ENCODE measurements at regions not wholly inside any gene's neighbourhood (a gene's known extent, or its start where the extent isn't known, plus 50 kb on each side); places are given as distances from the start of the nearest gene placed in this dataset.
"Not testable (repeated sequence)": the region's sequence is repeated elsewhere in the genome, so short reads cannot be mapped to it uniquely, and the experiment has no call there.

DNA sequence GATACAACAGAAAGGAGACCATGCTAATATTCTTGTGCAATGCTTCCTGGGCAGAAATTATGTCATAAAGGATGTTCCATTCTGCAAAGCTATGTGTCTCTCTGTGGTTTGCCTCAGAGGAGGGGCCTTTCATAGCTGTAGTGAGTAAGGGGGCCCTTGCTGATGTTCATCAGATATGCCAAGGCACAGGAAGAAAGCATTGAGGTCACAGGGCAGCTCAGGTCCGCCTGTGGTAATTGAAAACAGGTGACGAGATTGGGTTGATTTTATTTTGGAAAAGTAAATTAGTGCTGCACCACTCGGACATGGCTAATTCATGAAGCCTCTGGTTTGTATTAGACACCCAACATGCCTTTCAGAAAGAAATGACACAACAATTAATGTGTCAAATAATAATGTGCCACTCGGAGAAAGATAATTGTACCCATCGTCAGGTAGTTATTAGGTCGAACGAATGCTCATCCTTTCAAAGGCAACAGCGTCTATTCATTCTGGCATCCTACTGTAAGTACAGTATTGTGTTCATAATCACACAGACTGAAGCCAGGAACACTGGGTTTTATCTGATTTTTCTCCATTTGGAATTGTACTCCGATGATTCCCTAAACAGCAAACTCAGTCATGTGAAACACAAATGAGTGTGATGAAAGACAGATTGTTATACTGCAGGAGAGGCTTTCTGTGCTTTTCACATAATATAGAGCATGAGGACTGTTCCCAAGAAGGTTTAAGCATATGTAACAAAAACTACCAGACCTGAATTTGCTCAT is 421.6 kb upstream of the KLF12 start:
- Histone ChIP-seq H3K4me3 (no peak overlapping the region), H3K9me3 (no peaks in the 10 kb centered on the region), H3K27ac (replicated peaks in 1 of 4) (no peak overlapping the region), H3K4me1 (no peaks in the 10 kb centered on the region), H3K36me3 (no peaks in the 10 kb centered on the region), H3K27me3 (no peaks in the 10 kb centered on the region)
- 85% methylated on average over 9 of the region's 9 CpGs for WGBS
- DNase-seq (ENCODE audit: extremely low spot score), result no peak
- intact Hi-C loops (cut with DNase I), result no loop called here
- TF ChIP-seq, protein P1, sequence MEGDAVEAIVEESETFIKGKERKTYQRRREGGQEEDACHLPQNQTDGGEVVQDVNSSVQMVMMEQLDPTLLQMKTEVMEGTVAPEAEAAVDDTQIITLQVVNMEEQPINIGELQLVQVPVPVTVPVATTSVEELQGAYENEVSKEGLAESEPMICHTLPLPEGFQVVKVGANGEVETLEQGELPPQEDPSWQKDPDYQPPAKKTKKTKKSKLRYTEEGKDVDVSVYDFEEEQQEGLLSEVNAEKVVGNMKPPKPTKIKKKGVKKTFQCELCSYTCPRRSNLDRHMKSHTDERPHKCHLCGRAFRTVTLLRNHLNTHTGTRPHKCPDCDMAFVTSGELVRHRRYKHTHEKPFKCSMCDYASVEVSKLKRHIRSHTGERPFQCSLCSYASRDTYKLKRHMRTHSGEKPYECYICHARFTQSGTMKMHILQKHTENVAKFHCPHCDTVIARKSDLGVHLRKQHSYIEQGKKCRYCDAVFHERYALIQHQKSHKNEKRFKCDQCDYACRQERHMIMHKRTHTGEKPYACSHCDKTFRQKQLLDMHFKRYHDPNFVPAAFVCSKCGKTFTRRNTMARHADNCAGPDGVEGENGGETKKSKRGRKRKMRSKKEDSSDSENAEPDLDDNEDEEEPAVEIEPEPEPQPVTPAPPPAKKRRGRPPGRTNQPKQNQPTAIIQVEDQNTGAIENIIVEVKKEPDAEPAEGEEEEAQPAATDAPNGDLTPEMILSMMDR (IDR thresholded peaks at IDR 0.05), result no peak
- TF ChIP-seq EP300 (IDR thresholded peaks at IDR 0.05) (no peak), POLR2AphosphoS5 (IDR thresholded peaks at IDR 0.05) (no peak), POLR2A (IDR thresholded peaks at IDR 0.05; ENCODE audit: low read depth) (no peak)

DNA sequence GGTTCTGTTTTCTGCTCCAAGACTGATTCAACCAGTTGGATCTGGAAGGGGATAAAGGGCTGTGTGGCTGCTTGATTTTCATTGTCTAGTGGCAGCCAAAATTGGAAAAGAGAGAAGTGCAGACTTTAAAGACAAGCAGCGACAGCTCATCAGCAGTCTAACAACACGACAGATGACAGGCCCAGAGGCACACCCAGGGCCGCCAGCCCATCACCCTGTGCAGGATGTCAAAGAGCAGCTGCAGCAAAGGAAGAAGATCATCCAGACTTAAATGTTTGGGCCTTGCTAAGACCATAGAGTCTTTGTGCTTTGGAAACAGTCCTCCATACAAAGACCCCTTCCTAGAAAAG is 421.0 kb upstream of the KLF12 start:
- TF ChIP-seq POLR2A (IDR thresholded peaks at IDR 0.05; ENCODE audit: low read depth) (no peak), POLR2AphosphoS5 (IDR thresholded peaks at IDR 0.05) (no peak), EP300 (IDR thresholded peaks at IDR 0.05) (no peak)
- TF ChIP-seq, protein P1 (IDR thresholded peaks at IDR 0.05), result no peak
- Histone ChIP-seq H3K4me1 (no peaks in the 10 kb centered on the region), H3K27ac (replicated peaks in 1 of 4) (no peak overlapping the region), H3K4me3 (no peak overlapping the region), H3K36me3 (no peaks in the 10 kb centered on the region), H3K27me3 (no peaks in the 10 kb centered on the region), H3K9me3 (no peaks in the 10 kb centered on the region)
- 80% methylated on average over 3 of the region's 3 CpGs for WGBS
- intact Hi-C loops (cut with DNase I), result no loop called here
- no peak for DNase-seq (ENCODE audit: extremely low spot score)

DNA sequence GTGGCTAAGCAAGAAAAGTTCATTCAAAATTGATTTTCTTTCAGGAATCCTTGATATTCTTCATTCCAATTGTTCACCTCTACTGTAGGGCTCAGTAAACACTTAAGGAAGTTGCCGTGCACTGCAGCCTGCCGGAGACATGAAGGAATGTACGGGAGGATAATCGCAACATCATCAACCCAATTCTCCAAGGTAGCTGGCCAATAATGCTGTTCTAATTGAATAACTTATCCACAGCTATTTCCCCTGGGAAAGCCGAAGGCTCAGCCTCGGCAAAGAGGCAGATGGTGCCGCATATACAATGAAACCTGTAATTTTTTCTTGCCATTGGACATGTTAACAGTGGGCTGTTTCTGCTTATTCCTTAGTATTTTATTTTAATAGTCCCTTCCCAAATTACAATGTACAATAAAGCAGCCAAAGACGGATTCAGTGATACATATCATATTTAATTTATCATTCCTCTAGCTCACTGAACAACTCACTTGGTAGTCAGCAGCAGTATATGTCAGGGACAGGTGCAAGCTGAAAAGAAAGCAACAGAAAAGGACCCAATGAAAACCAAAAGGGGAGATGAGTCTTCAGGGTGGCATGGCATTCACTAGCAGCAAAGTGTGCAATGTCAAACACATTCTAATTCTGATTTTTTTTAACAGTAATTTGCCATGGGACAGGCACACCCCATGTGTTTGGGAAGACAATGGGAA is 420.5 kb upstream of the KLF12 start:
- no peak for DNase-seq (ENCODE audit: extremely low spot score)
- Histone ChIP-seq H3K27ac (replicated peaks in 1 of 4) (no peak overlapping the region), H3K27me3 (no peaks in the 10 kb centered on the region), H3K4me3 (no peak overlapping the region), H3K4me1 (no peaks in the 10 kb centered on the region), H3K9me3 (no peaks in the 10 kb centered on the region), H3K36me3 (no peaks in the 10 kb centered on the region)
- intact Hi-C loops (cut with DNase I), result no loop called here
- WGBS, result 94% methylated on average over 8 of the region's 8 CpGs
- no peak for TF ChIP-seq EP300 (IDR thresholded peaks at IDR 0.05)
- no peak for TF ChIP-seq POLR2A (IDR thresholded peaks at IDR 0.05; ENCODE audit: low read depth)
- TF ChIP-seq, protein P1 (IDR thresholded peaks at IDR 0.05), result no peak
- no peak for TF ChIP-seq POLR2AphosphoS5 (IDR thresholded peaks at IDR 0.05)

DNA sequence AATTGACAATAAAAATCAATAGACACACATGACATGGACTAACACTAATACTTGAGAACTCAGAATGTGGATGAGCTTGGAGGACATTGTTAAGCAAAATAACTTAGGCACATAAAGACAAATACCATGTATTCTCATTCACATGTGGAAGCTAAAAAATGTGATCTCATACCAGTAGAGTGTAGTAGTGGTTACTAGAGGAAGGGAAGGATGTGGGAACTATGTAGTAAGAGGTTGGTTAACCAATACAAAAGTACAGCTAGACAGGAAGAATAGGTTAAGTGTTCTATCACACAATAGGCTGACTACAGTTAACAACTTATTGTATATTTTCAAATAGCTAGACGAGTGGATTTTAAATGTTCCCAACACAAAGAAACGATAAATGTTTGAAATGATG is 415.8 kb upstream of the KLF12 start:
- Histone ChIP-seq H3K4me3 (no peak overlapping the region), H3K27ac (replicated peaks in 1 of 4) (no peak overlapping the region), H3K36me3 (no peaks in the 10 kb centered on the region), H3K4me1 (no peaks in the 10 kb centered on the region), H3K9me3 (no peaks in the 10 kb centered on the region), H3K27me3 (no peaks in the 10 kb centered on the region)
- intact Hi-C loops (cut with DNase I), result no loop called here
- TF ChIP-seq POLR2A (IDR thresholded peaks at IDR 0.05; ENCODE audit: low read depth), result no peak
- no peak for TF ChIP-seq EP300 (IDR thresholded peaks at IDR 0.05)
- TF ChIP-seq POLR2AphosphoS5 (IDR thresholded peaks at IDR 0.05), result no peak
- TF ChIP-seq, protein P1 (IDR thresholded peaks at IDR 0.05), result no peak
- DNase-seq (ENCODE audit: extremely low spot score), result no peak
- 84% methylated on average over 2 of the region's 2 CpGs for WGBS

DNA sequence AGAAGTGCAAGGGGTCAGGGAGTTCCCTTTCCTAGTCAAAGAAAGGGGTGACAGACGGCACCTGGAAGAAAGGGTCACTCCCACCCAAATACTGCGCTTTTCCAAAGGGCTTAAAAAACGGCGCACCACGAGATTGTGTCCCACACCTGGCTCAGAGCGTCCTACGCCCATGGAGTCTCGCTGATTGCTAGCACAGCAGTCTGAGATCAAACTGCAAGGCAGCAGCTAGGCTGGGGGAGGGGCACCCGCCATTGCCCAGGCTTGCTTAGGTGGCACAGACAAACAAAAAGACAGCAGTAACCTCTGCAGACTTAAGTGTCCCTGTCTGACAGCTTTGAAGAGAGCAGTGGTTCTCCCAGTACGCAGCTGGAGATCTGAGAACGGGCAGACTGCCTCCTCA is 402.4 kb upstream of the KLF12 start:
- H3K27me3 ChIP-seq; H3K27ac ChIP-seq (replicated peaks in 1 of 4); DNase-seq (ENCODE audit: extremely low spot score); intact Hi-C loops (cut with DNase I); H3K4me3 ChIP-seq; H3K36me3 ChIP-seq; H3K9me3 ChIP-seq; H3K4me1 ChIP-seq: not testable (repeated sequence)
- 77% methylated on average over 9 of the region's 11 CpGs for WGBS
